Astrocyte (in vitro differentiated cells and primary cell): ENCODE measurements at regions not wholly inside any gene's neighbourhood (a gene's known extent, or its start where the extent isn't known, plus 50 kb on each side); places are given as distances from the start of the nearest gene placed in this dataset.

Experiments used
- DNase-seq: peaks from one replicate; pipeline ENCODE4 v3.0.0-alpha.2; 2010; ENCODE audit warnings: low read depth
- FAIRE-seq: peaks from 2 replicates; lab custom pipeline; 2011; peaks lifted over from hg19 to GRCh38; lab: Jason Lieb, UNC
- H2AFZ ChIP-seq: 2 replicates; pipeline ENCODE4 v1.6.0; 2012; ENCODE audit warnings: low read depth, low read length, inconsistent platforms
- H3K27ac ChIP-seq: 2 replicates; pipeline ENCODE4 v1.5.1; 2011; ENCODE audit warnings: low read depth, low read length, inconsistent platforms
- H3K27me3 ChIP-seq: 2 replicates; pipeline ENCODE4 v1.6.0; 2011; ENCODE audit warnings: low read length, inconsistent platforms; ENCODE audit not compliant: insufficient read depth
- H3K36me3 ChIP-seq: 2 replicates; pipeline ENCODE4 v1.5.1; 2011; ENCODE audit warnings: low read length, inconsistent platforms; ENCODE audit not compliant: insufficient read depth
- H3K4me1 ChIP-seq: 2 replicates; pipeline ENCODE4 v1.5.1; 2011; ENCODE audit warnings: low read length, inconsistent platforms; ENCODE audit not compliant: insufficient read depth
- H3K4me2 ChIP-seq: 2 replicates; pipeline ENCODE4 v1.6.0; 2012; ENCODE audit warnings: low read length, inconsistent platforms
- H3K4me3 ChIP-seq: 2 replicates; pipeline ENCODE4 v1.5.1; 2011; ENCODE audit warnings: low read depth, mild to moderate bottlenecking, low read length, inconsistent platforms; ENCODE audit not compliant: insufficient read depth
- H3K79me2 ChIP-seq: 2 replicates; pipeline ENCODE4 v1.6.0; 2012; ENCODE audit warnings: mild to moderate bottlenecking, low read length, inconsistent platforms; ENCODE audit not compliant: insufficient read depth
- H3K9ac ChIP-seq: 2 replicates; pipeline ENCODE4 v1.6.0; 2012; ENCODE audit warnings: mild to moderate bottlenecking, low read length, inconsistent platforms
- H3K9me3 ChIP-seq: 2 replicates; pipeline ENCODE4 v1.5.1; 2012; ENCODE audit warnings: low read depth, mild to moderate bottlenecking, low read length, inconsistent platforms; ENCODE audit not compliant: insufficient read depth
- H4K20me1 ChIP-seq: 2 replicates; pipeline ENCODE4 v1.6.0; 2012; ENCODE audit warnings: low read length, inconsistent platforms; ENCODE audit not compliant: insufficient read depth
- H3K27ac Mint-ChIP-seq: one replicate; pipeline ENCODE4 v1.8.0; 2021; ENCODE audit warnings: mild to moderate bottlenecking, mixed read lengths; ENCODE audit not compliant: unreplicated experiment
- H3K27me3 Mint-ChIP-seq: one replicate; pipeline ENCODE4 v1.8.0; 2021; ENCODE audit warnings: low read depth, mixed read lengths; ENCODE audit not compliant: unreplicated experiment
- H3K36me3 Mint-ChIP-seq: one replicate; pipeline ENCODE4 v1.8.0; 2021; ENCODE audit warnings: low read depth, mixed read lengths; ENCODE audit not compliant: unreplicated experiment
- H3K4me1 Mint-ChIP-seq: one replicate; pipeline ENCODE4 v1.8.0; 2021; ENCODE audit warnings: low read depth, mixed read lengths; ENCODE audit not compliant: unreplicated experiment
- H3K4me3 Mint-ChIP-seq: one replicate; pipeline ENCODE4 v1.8.0; 2021; ENCODE audit warnings: mild to moderate bottlenecking, moderate library complexity, mixed read lengths; ENCODE audit not compliant: unreplicated experiment
- H3K9me3 Mint-ChIP-seq: one replicate; pipeline ENCODE4 v1.8.0; 2021; ENCODE audit warnings: mild to moderate bottlenecking, mixed read lengths; ENCODE audit not compliant: unreplicated experiment
- CTCF ChIP-seq: IDR thresholded peaks from 2 replicates; pipeline ENCODE4 v1.5.1; 2011; ENCODE audit warnings: low read depth, mild to moderate bottlenecking, inconsistent platforms, low read length, moderate library complexity; ENCODE audit not compliant: insufficient read depth
- EZH2 ChIP-seq: IDR thresholded peaks from 2 replicates; pipeline ENCODE4 v1.6.1; 2012; ENCODE audit warnings: mild to moderate bottlenecking, low read length, inconsistent platforms; ENCODE audit not compliant: insufficient read depth

GRCh38 chr15:58380280-58380945 lies 51.4 kb upstream of the LIPC start:
- H3K27ac ChIP-seq, result no peak overlapping the region
- peaks cover 10% of the 10 kb centered on the region for H3K4me1 Mint-ChIP-seq
- no peak overlapping the region for H3K4me2 ChIP-seq
- no peaks in the 10 kb centered on the region for H3K4me1 ChIP-seq
- no peak overlapping the region for H3K27ac Mint-ChIP-seq
- TF ChIP-seq CTCF, result no peak
- no peak for TF ChIP-seq EZH2
- H3K36me3 Mint-ChIP-seq, result peaks cover 2% of the 10 kb centered on the region
- FAIRE-seq, result no peak
- no peaks in the 10 kb centered on the region for H3K27me3 ChIP-seq
- no peak overlapping the region for H3K4me3 Mint-ChIP-seq
- H3K9me3 Mint-ChIP-seq, result peaks cover 9% of the 10 kb centered on the region
- H4K20me1 ChIP-seq, result no peaks in the 10 kb centered on the region
- no peak overlapping the region for H3K4me3 ChIP-seq
- H3K36me3 ChIP-seq, result no peaks in the 10 kb centered on the region
- no peak overlapping the region for H2AFZ ChIP-seq
- no peak for DNase-seq
- H3K27me3 Mint-ChIP-seq, result peaks cover 3% of the 10 kb centered on the region
- no peaks in the 10 kb centered on the region for H3K9me3 ChIP-seq
- no peaks in the 10 kb centered on the region for H3K79me2 ChIP-seq
- no peak overlapping the region for H3K9ac ChIP-seq

GRCh38 chr15:58381697-58382096 lies 50.1 kb upstream of the LIPC start:
- H3K9me3 ChIP-seq, result no peaks in the 10 kb centered on the region
- Mint-ChIP-seq H3K4me3 (no peak overlapping the region), H3K9me3 (peaks cover 7% of the 10 kb centered on the region), H3K36me3 (peaks cover 2% of the 10 kb centered on the region), H3K4me1 (peaks cover 10% of the 10 kb centered on the region), H3K27ac (no peak overlapping the region), H3K27me3 (peaks cover 3% of the 10 kb centered on the region)
- H3K4me3 ChIP-seq, result no peak overlapping the region
- no peak for TF ChIP-seq CTCF
- no peak for TF ChIP-seq EZH2
- H3K4me2 ChIP-seq, result no peak overlapping the region
- no peaks in the 10 kb centered on the region for H3K79me2 ChIP-seq
- H3K27ac ChIP-seq, result no peak overlapping the region
- H3K4me1 ChIP-seq, result no peaks in the 10 kb centered on the region
- no peaks in the 10 kb centered on the region for H3K27me3 ChIP-seq
- FAIRE-seq (no peak), DNase-seq (no peak)
- H3K9ac ChIP-seq, result no peak overlapping the region
- no peak overlapping the region for H2AFZ ChIP-seq
- no peaks in the 10 kb centered on the region for H3K36me3 ChIP-seq
- H4K20me1 ChIP-seq, result no peaks in the 10 kb centered on the region
